Activated CD4-positive, CD25-positive, alpha-beta regulatory T cell treated with anti-CD3 and anti-CD28 coated beads, Interleukin-2, amount 50 U/mL, for 72 hours (primary cell): ENCODE measurements at regions not wholly inside any gene's neighbourhood (a gene's known extent, or its start where the extent isn't known, plus 50 kb on each side); places are given as distances from the start of the nearest gene placed in this dataset.

Experiments used
- DNase-seq: peaks from one replicate; pipeline ENCODE4 v3.0.0; 2021

DNA sequence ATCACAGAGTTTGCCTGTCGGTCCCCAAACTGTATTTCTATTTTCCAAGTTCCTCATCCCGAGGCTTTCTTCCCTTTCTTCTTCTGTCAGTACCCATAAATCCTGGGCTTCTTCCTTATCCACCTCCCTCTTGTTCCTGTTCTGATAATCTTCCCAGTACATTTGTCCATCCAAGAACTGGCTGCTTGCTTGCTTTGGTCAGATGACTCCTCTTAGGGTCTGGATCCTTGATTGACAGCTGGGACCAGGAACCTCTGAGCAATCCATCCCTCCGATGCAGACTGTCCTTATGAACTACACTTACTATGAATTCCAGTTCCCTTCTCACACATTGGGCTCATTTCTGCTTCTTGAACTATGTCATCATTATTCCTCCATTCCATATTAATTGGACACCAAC lies 275.3 kb upstream of the CITED2 start:
- DNase-seq, result no peak

DNA sequence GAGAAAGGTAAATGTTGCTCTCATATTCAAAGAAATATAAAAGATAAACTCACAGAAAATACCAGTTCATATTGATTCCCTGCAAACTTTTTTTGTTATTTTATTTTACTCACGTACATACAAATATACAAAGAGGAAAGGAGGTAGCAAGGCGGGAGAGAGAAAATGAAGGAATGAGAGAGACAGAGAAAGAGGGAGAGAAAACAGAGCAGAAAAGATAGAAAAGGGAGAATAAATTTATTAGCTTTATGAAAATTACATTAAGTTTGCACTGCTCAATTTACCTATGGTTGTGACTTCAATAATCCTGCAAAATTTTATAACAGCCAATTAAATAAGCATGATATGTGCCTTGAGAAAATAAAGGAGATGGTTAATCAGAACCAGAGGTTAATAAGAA lies 274.7 kb upstream of the CITED2 start:
- no peak for DNase-seq

DNA sequence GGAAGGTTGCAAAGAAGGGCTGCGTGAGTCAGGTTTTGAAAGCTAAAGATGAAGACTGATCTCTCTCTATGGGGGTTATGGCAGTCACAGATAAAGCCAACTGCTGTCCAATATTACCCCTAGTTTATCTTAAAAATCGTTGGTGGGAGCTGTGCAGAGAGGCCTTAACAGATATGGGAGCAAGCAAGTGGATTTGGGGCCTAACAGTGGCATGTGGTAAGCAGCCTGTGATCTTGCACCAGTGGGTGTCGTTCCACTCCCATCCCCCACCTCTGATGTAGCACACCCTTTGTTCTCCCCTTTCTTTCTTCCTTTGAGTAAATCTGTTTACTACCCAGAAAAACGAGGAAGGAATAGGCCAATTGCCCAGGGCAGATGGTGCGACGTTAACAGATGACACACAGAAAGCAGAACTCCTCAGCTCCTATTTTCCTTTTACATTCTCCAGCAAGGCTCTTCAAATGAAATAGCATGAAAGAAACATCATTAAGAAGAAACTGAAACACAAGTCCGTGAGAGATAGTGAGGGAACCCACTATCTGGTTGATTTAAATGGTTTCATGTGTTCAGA lies 274.1 kb upstream of the CITED2 start:
- DNase-seq, result no peak

DNA sequence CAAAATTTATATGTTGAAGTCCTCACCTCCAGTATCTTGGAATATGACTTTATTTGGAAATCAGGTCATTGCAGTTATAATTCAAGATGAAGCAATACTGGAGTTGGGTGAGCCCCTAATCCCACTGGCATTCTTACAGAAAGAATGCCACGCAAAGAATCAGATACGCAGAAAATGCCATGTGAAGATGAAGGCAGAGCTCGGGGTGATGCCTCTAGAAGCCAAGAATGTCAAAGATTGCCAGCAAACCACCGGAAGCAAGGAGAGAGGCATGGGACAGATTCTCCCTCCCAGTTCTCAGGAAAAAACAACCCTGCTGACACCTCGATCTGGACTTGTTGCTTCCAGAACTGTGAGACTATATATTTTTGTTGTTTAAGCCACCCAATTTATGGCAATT lies 273.4 kb upstream of the CITED2 start:
- DNase-seq, result no peak

DNA sequence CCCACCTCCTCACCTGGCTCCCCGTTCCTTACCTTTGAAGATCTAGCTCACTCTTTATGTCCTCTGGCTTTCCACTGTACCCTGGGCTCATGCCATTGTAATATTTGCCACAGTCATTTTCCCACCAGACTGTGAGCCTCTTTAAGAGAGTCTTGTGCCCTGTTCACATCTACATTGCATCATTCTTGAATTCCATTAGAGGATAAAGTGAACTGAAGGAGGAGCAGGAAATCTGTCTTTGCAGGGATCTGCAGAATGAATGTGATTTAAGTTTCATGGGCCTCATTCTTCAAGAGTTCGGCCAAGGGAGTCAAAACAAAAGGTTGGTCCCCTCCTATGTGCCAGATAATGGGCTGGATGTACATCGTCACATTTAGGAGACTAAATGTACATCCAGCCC lies 272.6 kb upstream of the CITED2 start:
- DNase-seq, result no peak

DNA sequence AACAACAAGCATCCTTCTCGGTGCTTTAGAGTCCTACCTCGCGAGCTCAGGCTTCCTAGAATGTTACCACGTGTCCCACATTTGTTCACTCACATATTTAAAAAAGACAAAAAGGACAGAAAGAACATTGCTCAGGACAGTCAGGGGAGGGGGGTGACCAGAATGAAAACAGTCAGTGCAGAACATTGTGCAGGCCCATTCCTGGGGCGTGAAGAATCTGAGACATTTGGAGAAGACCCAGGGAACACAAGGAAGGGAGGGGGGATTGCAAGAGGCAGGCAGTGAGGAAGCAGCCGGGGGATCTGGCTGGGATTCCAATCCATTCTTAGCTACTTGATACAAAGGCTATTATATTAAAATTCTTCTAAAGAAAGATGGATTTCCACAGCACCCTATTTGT lies 270.4 kb upstream of the CITED2 start:
- DNase-seq, result no peak

DNA sequence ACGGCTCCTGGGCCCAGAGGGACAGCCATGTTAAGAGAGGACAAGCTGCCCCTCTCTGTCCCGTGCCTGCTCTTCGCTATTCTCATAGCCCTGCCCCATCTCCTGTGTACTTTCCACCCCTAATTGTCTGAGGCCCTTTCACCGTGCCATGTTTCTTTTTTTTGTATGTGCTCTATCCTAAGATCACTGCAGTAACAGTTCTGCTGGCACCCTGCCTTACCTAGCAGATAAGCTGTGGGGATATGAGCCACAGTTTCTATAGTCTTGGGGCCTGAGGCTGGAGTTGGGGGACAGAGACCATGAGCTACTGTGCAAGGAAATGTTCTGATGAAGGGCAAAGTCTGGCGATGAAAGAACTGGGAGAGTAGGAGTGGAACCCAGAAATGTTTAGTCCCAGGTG lies 269.5 kb upstream of the CITED2 start:
- no peak for DNase-seq

DNA sequence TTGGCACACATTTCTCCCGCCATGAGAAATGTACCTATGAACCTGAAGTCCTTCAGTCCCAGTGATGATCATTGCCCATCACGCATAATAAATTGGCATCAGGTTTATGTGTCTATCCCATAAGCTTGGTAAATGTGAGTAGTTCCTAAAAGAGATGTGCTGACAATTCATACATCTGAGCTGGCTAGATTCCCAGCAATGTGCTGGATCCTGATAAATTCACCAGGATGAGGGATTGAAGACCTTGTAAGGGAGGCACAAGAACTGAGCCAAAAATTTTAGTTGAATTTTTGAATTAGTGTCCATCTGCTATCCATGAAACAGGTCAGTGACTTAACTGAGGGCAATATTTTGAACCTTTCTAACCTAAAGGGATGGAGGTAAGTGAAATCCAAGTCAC lies 267.9 kb upstream of the CITED2 start:
- no peak for DNase-seq

DNA sequence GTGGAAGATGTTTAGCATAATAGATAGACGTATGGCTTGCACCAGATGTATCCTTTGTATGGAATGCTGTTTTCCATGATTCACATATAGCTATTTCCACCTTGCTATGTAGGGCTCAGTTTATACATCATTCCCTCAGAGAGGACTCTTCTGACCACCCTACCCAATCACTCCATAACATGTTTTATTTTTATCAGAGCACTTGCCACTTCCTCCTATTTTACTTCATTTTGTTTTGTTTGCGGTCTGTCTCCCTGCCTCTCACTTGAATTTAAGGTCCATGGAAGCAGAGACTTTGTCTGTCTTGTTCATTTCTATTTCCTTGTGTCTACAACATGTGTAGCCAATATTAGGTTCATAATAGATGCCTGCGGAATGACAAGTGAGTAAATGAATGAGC lies 266.9 kb upstream of the CITED2 start:
- no peak for DNase-seq

DNA sequence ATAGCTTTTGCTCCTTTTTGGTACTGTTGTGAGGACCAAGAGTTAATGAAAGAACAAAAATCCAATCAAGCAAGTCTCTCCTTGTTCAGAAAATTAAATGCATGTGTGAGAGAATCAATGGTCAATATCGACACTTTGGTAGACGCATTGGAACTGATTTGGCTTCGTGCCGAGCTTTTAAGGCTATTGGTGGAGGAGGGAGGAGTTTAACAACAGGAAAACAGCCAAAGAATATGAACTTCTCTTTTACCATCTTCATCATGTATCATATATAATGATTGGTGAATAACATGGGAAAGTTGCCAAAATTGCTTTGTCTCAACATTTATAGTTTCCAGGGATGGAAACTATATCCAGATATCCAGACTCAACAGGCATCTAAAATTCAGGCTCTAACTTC lies 266.5 kb upstream of the CITED2 start:
- no peak for DNase-seq

DNA sequence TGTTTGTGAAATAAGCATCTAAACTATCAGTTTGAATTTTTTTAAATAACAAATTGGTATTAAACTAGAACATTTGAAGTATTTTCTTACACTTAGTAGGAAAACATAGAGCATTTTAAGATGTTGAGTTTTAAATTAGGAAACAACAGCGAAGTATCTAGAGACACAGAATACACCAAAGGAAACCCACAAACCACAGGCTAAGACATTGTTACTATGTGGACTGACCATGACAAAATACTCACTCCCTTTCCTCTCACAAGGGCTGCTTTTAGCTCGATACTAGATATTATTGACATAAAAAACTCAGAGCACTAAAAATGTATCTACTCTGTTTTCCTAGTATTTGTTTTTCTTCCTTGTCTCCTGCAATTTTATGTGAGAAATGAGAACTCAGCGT lies 266.0 kb upstream of the CITED2 start:
- DNase-seq, result no peak

DNA sequence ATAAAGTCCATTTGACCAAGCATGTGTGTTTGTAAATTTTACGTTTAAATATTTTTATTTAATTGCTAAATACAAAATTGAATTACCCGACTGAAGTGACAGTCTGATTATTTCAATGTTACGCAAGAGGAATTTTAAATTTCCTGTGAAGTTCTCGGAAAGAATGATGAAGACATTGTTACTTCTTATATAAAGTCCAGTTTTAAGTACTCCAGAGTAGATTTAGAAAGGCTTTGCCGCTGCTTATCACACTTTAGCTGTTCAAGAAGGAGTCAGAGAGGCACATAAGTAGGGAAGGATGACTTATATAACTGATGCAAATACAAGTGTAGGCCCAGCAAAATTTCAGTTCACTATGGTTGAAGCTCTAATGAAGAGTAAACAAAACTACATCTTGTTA lies 265.1 kb upstream of the CITED2 start:
- no peak for DNase-seq

DNA sequence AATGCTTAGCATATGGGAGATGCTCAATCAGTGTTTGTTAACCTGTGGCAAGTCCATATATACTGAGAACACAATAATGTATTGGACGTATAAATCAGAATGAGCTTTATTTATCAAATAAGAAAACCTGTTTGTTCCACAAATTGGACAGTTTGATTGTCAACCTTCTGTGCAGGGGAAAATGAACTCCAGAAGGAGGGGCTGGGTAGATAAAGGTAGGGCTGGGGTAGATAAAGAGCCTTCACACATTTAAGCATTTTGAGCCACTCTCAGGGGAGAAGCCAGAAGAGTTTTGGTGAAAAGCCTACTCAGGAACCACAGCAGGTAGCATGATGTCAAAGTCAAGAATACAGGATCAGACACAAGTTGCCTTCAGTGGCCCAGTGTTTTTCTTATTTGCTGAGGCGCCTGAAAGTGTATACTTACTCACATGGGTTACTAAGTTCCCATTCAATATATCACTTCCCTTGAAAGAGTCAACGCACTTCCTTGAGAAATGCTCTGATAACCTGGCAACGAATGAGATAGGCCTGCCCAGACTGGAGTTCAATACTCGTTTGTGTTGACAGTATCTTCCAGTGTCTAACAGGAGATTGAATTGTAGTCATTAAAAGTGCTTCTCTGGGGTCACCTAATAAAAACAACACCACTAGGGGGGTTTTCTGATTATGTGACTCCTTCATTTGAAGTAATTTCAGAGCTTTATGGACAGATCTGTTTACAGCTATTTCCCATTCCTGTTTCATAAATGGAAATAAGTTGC lies 263.9 kb upstream of the CITED2 start:
- DNase-seq, result no peak

DNA sequence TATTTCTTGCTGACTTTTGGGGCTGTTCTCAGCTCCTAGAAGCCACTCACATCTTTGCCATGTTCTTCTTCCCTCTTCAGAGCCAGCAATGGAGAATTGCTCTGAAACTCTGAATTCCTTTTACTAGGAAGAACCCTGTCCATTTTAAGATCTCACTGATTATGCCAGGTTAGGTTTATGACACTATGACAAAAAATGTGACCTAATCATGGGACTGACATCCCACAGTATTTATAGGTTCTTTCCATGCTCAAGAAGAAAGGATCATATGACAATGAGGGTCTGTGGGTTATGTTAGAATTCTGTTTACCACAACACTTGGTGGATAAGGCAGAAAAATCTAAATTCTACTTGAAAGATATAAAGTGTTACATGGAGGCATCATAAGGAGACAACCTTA lies 263.3 kb upstream of the CITED2 start:
- DNase-seq, result no peak

DNA sequence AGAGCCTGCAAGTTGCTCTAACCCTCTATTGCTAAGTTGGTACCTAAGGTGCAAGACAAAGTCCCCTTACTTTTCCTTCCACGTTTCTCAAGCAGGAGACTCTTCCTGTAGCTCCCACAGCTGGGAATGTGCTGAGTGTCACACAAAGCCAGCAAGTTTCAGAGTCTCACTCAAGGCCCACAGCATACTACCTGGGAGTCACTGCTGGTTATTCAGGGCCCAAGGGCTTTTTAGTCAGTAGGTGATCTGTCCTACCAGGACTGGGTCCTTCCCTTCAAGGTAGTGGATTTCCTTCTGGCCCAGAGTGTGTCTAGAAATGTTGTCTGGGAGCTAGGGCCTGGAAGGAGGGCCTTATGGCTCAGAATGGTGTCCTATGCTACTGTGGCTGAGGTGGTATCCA lies 261.9 kb upstream of the CITED2 start:
- DNase-seq, result no peak

DNA sequence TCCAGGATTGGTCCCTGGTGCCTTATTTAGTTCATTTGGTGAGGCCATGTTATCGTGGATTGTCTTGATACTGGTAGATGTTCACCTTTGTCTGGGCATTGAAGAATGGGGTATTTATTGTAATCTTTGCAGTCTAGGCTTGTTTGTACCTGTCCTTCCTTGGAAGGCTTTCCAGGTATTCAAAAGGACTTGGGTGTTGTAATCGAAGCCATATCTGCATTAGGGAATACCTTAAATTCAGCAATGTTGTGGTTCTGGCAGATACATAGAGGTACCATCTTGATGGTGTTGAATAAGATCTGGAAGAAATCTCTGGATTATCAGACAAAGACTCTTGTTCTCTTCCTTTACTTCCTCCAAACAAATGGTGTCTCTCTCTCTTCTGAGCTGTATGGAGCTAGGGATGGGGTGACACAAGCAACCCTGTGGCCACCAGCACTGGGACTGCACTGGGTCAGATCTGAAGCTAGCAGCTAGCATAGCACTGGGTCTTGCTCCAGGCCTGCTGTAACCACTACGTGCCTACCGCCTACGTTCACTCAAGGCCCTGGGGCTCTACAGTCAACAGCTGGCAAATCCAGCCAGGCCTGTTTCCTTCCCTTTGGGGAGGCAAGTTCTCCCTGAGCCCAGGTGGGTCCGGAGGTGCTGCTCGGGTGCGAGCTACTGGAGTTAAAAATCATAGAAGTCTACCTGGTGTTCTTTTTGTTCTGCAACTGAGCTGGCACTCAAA lies 261.1 kb upstream of the CITED2 start:
- DNase-seq, result no peak

DNA sequence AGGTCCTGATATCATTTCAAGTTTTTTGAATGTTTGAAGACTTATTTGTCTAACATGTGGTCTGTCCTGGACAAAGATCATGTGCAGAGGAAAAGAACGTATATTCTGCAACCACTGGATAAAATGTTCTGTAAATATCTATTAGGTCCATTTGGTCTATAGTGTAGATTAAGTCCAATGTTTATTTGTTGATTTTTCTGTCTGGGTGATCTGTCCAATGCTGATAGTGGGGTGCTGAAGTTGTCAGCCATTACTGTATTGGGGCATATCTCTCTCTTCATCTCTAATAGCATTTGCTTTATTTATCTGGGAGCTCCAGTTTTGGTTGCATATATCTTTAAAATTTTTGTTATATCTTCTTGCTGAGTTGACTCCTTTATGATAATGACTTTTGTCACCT lies 258.4 kb upstream of the CITED2 start:
- DNase-seq, result no peak

DNA sequence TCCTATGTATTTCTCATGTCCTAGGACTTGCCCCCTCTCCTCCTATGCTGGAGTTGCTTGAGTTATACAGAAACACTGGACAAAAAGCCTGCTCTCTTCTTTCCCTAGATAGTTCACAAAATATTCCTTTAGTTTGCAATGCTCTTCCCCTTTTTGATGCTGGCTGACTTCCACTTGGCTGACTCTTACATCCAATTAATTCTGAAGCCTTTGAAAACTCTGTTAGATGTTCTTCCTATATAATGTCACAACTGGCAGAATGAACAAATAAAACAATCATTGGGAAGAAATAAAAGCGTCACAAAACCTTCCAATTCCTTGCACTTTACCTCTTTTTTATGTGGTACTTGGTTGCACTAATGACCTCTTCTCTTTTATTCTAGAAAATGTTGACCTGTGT lies 253.8 kb upstream of the CITED2 start:
- no peak for DNase-seq

DNA sequence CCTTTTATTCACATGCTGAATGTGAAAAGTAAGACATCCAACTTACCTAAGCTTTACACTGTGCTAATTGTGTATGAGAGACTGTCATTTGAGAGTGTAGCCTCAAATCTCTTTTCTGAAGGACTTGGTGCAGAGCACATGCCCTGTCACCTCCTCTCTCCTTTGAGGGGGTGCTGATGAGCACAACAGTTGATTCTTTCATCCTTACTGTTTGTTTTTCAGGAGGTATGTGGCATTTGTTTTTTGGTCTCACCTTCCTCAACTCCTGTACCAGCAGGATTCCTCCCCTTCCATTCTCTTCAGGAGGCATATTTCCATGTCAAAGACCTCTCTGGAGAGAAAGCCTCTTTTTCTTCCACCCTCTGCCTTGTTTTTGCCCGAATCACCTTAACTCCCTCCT lies 252.6 kb upstream of the CITED2 start:
- no peak for DNase-seq

DNA sequence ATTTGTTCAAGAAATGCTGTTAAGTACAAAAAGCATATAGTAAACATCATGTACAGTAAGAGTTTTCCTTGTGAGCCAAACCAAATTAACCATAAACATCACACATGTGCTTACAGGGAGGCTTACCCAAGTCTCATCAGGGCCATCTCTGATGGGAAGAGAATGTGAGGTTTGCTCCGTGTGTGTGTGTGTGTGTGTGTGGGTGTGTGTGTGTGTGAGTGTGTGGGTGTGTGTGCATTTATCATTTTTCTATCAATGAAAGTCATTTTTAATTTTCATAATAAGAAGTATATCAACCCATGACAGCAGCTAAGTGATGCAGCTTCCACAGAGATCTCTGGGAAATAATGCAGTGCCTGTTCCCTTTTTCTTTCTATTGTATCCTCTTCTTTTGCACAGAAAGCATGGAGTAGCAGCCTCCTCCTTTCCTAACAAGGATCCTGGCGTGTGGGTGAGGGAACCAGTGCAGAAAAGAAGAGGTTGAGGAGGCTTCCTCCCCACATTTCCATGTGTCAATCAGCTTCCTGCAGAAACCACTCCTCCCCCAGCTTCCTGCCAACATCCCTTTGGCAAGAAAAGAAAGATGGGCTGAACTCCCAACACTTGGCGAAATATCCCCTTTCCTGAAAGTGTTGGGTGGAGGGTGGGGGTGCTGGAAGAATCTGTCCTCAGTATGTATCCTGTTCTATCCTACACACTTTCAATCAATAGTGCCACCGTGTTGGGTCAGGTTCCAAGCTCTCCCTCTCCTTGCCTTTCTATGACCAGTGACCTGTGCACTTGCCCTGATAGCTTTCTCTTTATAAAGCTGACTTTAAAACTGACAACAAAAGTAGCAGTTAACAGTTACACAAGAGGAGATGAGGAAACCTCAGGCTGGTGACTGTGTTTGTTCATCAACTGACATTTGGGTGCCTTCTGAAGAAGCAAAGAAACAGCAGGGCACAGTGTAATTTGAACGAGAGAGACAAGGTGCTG lies 251.8 kb upstream of the CITED2 start:
- no peak for DNase-seq

DNA sequence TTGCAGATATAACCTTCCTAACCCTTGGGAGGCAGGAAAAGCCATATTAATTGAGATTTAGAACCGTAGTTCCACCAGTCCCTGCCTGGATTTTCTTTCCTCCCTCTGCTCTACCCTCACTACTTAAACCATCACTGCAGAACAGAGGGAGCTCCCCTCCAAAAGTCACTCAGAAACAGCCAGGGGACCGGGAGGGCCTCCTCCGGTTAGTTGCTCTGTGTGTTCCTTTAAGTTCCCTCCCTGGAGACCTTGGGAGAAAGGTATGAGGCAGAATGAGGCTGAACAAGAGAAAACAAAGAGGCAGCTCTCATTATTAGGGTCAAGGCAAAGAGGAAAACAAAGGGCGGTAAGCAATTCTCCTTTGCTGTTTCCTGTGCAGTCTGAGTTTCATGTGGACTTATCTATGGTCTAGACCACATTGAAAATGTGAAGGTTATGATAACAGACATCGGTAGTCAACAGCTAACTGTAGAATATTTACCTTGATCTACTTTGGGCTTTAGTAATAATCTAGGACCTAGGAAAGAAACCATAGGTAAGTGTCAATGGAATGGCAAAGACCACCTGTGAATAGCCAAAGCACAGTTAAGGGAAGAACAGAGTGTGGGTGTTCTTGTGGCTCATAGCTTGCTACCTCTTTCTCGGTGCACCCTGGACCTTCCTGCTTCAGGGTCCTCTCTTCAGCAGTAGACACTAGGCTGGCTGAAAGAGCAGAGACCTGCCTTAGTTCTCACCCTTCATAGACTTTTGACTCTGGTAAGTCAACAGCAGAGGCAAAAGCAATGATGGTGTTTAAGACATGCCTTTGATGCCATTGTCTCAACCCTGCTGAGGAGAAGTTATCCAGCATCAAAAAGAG lies 250.9 kb upstream of the CITED2 start:
- DNase-seq, result no peak

DNA sequence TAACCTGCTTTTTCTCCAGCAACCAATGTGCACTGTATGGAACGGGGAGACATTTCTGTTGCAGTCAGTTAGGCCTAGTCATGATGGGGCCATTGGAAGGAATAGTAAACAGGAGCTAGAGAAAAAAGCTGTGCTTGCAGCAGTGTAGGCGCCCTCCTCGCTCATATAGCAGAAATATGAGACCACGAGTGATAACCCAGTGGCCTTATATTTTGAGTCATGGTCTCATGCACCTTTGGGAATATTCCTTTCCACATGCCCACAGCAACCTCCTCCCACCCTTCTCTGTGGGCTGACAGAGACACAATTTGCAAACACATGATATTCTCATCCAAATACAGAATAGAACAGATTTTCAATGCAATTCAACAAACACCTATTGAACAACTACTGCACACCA lies 248.9 kb upstream of the CITED2 start:
- DNase-seq, result no peak
